ENCODE measurements at regions not wholly inside any gene's neighbourhood (a gene's known extent, or its start where the extent isn't known, plus 50 kb on each side); places are given as distances from the start of the nearest gene placed in this dataset.

DNA sequence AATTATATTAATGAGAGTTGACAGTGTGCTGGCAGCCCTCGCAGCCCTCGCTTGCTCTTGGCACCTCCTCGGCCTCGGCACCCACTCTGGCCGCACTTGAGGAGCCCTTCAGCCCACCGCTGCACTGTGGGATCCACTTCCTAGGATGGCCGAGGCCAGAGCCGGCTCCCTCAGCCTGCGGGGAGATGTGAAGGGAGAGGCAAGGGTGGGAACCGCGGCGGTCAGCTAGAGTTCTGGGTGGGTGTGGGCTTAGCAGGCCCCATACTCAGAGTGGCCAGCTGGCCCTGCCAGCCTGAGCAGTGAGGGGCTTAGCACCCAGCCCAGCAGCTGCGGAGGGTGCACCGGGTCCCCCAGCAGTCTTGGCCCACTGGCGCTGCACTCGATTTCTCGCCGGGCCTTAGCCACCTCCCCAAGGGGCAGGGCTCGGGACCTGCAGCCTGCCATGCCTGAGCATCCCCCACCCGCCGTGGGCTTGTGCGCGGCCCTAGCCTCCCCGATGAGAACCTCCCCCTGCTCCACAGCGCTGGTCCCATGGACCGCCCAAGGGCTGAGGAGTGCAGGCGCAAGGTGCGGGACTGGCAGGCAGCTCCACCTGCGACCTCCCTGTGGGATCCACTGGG lies 68.2 kb upstream of the LRRTM4 start:
- TF ChIP-seq ZC3H4 (CRISPR knock-in tag; IDR thresholded peaks at IDR 0.05; ENCODE audit: borderline replicate concordance) (no peak), POLR2AphosphoS5 (IDR thresholded peaks at IDR 0.05; ENCODE audit: low read depth, low read length) (no peak), KDM1A (CRISPR knock-in tag; IDR thresholded peaks at IDR 0.05) (no peak), SAP130 (CRISPR knock-in tag; IDR thresholded peaks at IDR 0.05; ENCODE audit: low read depth) (no peak)

All from HepG2 (cell line).